ENCODE measurements at regions not wholly inside any gene's neighbourhood (a gene's known extent, or its start where the extent isn't known, plus 50 kb on each side); places are given as distances from the start of the nearest gene placed in this dataset.

DNA sequence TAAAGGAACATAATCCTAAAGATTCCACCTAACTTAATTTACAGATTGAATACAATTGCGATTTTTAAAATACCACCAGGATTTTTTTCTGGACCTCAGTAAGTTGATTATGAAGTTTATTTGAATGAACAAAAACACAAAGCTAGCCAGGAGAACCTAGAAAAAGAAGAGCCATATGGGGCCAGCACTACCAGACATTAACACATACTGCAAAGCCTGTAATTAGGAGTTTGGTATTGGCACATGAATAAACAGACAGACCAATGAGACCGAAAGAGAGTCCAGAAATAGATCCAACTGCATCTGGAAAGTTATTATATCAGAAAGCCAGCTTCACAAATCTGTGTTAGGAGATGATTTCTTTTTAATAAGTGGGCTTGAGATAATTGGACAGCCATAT is 105.5 kb upstream of the CHST15 start:
- TF ChIP-seq, protein P1, sequence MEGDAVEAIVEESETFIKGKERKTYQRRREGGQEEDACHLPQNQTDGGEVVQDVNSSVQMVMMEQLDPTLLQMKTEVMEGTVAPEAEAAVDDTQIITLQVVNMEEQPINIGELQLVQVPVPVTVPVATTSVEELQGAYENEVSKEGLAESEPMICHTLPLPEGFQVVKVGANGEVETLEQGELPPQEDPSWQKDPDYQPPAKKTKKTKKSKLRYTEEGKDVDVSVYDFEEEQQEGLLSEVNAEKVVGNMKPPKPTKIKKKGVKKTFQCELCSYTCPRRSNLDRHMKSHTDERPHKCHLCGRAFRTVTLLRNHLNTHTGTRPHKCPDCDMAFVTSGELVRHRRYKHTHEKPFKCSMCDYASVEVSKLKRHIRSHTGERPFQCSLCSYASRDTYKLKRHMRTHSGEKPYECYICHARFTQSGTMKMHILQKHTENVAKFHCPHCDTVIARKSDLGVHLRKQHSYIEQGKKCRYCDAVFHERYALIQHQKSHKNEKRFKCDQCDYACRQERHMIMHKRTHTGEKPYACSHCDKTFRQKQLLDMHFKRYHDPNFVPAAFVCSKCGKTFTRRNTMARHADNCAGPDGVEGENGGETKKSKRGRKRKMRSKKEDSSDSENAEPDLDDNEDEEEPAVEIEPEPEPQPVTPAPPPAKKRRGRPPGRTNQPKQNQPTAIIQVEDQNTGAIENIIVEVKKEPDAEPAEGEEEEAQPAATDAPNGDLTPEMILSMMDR (IDR thresholded peaks at IDR 0.05), result no peak
- no peak for TF ChIP-seq POLR2A (IDR thresholded peaks at IDR 0.05)

Measured in sigmoid colon (tissue), 3 donors.